GM12878 (cell line): ENCODE measurements at regions not wholly inside any gene's neighbourhood (a gene's known extent, or its start where the extent isn't known, plus 50 kb on each side); places are given as distances from the start of the nearest gene placed in this dataset.

Source experiments
- ATAC-seq: fragments of 200-7000 bp; cut with Tn5 transposase; 3 replicates; pipeline ENCODE4 v1.9.1; 2020; ENCODE audit warnings: mild to moderate bottlenecking, moderate library complexity
- BruUV-seq: library from RNA; stranded (reverse); fragments of 400-500 nt; replicated peaks from 2 replicates; lab custom pipeline; 2021; lab: Mats Ljungman, UMichigan
- CTCF ChIA-PET: fragments of 300-600 bp; sonication (Branson Sonifier 250); formaldehyde crosslinking; extraction: SDS; loops from one replicate; lab custom pipeline; 2021; ENCODE audit warnings: inconsistent platforms; lab: Yijun Ruan, JAX
- POLR2A ChIA-PET: fragments of 350-600 bp; formaldehyde crosslinking; extraction: SDS; loops from one replicate; lab custom pipeline; 2021; ENCODE audit warnings: inconsistent platforms; lab: Charles Lee
- RAD21 ChIA-PET: fragments of 300-600 bp; sonication (Branson Sonifier 250); formaldehyde crosslinking; loops from one replicate; lab custom pipeline; 2023; ENCODE audit warnings: antibody characterized with exemption; ENCODE audit not compliant: unreplicated experiment; lab: Charles Lee
- SMC1A ChIA-PET: fragments of 300-600 bp; sonication (Branson Sonifier 250); formaldehyde crosslinking; loops from one replicate; lab custom pipeline; 2023; ENCODE audit not compliant: unreplicated experiment, uncharacterized antibody; lab: Charles Lee
- DNase-seq: peaks from one replicate; pipeline ENCODE4 v3.0.0-alpha.2; 2011; ENCODE audit warnings: low read depth, low spot score
- FAIRE-seq: peaks from 3 replicates; lab custom pipeline; 2011; peaks lifted over from hg19 to GRCh38; lab: Jason Lieb, UNC
- H2AFZ ChIP-seq: 2 replicates; pipeline ENCODE4 v1.6.0; 2011; ENCODE audit warnings: low read depth, low read length, control low read depth; ENCODE audit not compliant: control insufficient read depth
- H3K27ac ChIP-seq: 2 replicates; pipeline ENCODE4 v1.5.1; 2011; ENCODE audit warnings: control low read depth; ENCODE audit not compliant: control insufficient read depth, insufficient read depth
- H3K27me3 ChIP-seq, 2 experiments: replicated peaks in 1 of 2; 2 replicates each; pipeline versions ENCODE4 v1.6.0 to v1.6.1; 2011; ENCODE audit warnings: low read length in 1 of 2; ENCODE audit not compliant: control insufficient read depth in 2 of 2, insufficient read depth in 2 of 2
- H3K36me3 ChIP-seq, 2 experiments: 2 replicates each; pipeline ENCODE4 v1.5.1; 2011; ENCODE audit warnings: low read length in 1 of 2; ENCODE audit not compliant: control insufficient read depth in 2 of 2, insufficient read depth in 2 of 2
- H3K4me1 ChIP-seq: 2 replicates; pipeline ENCODE4 v1.6.1; 2011; ENCODE audit warnings: mild to moderate bottlenecking, low read length, moderate library complexity, mixed read lengths; ENCODE audit not compliant: control insufficient read depth, insufficient read depth
- H3K4me2 ChIP-seq: 2 replicates; pipeline ENCODE4 v1.6.0; 2011; ENCODE audit warnings: control low read depth; ENCODE audit not compliant: control insufficient read depth, insufficient read depth
- H3K4me3 ChIP-seq: fragments of 200-600 bp; sonication (generic); 2 replicates; pipeline ENCODE4 v1.5.1; 2016
- H3K79me2 ChIP-seq: 2 replicates; pipeline ENCODE4 v1.6.0; 2011; ENCODE audit warnings: low read length; ENCODE audit not compliant: control insufficient read depth, insufficient read depth
- H3K9ac ChIP-seq: 2 replicates; pipeline ENCODE4 v1.8.0; 2011; ENCODE audit warnings: low read length, control low read depth, mixed read lengths; ENCODE audit not compliant: control insufficient read depth, insufficient read depth
- H3K9me3 ChIP-seq: replicated peaks from 3 replicates; pipeline ENCODE4 v1.5.1; 2011; ENCODE audit warnings: mild to moderate bottlenecking, low read length; ENCODE audit not compliant: control insufficient read depth, insufficient read depth
- H4K20me1 ChIP-seq: 2 replicates; pipeline ENCODE4 v1.6.0; 2011; ENCODE audit not compliant: control insufficient read depth, insufficient read depth
- BRCA1 ChIP-seq: IDR thresholded peaks from 2 replicates; pipeline ENCODE4 v1.6.1; 2011; ENCODE audit warnings: low read depth, low read length, improper control_type of control experiment
- CHD4 ChIP-seq: fragments of 200-600 bp; sonication (generic); IDR thresholded peaks from 2 replicates; pipeline ENCODE4 v1.6.1; 2016; ENCODE audit warnings: mild to moderate bottlenecking
- HDAC6 ChIP-seq: fragments of 200-600 bp; sonication (generic); IDR thresholded peaks from one replicate; pipeline ENCODE4 v1.8.0; 2017; ENCODE audit warnings: antibody characterized with exemption; ENCODE audit not compliant: unreplicated experiment
- JUNB ChIP-seq: IDR thresholded peaks from 2 replicates; pipeline ENCODE4 v1.6.1; 2016; ENCODE audit warnings: antibody characterized with exemption, mild to moderate bottlenecking
- RUNX3 ChIP-seq: IDR thresholded peaks from 2 replicates; pipeline ENCODE4 v1.6.1; 2012; ENCODE audit warnings: low read length, inconsistent platforms
- TBL1XR1 ChIP-seq: IDR thresholded peaks from 2 replicates; pipeline ENCODE4 v1.6.1; 2012; ENCODE audit warnings: low read depth, low read length, improper control_type of control experiment
- ZSCAN29 ChIP-seq: fragments of 450-650 bp; IDR thresholded peaks from 2 replicates; pipeline ENCODE4 v1.6.1; 2017; ENCODE audit warnings: mild to moderate bottlenecking, moderate library complexity
- WGBS: methylation state at CpG from one replicate; pipeline ENCODE4 v1.1.6; 2016; ENCODE audit warnings: low lambda C conversion rate; ENCODE audit not compliant: insufficient replicate concordance, insufficient coverage; ENCODE audit errors: missing lambda C conversion rate; 5-methylcytosine and 5-hydroxymethylcytosine counted together
- in situ Hi-C: fragments of 300-500 bp; cut with MboI; formaldehyde crosslinking; loops from 9 replicates; pipeline ENCODE4 v1.14.3; 2018; ENCODE audit warnings: mixed read lengths
- intact Hi-C: fragments of 100-400 bp; cut with micrococcal nuclease; formaldehyde crosslinking; loops from one replicate; pipeline ENCODE4 v1.14.2; 2022; ENCODE audit not compliant: unreplicated experiment
- TF ChIP-seq, protein P1 (sequence below): fragments of 450-650 bp; IDR thresholded peaks from 2 replicates; pipeline ENCODE4 v1.6.1; 2018; ENCODE audit warnings: borderline replicate concordance, mild to moderate bottlenecking; ENCODE audit not compliant: partially characterized antibody

DNA sequence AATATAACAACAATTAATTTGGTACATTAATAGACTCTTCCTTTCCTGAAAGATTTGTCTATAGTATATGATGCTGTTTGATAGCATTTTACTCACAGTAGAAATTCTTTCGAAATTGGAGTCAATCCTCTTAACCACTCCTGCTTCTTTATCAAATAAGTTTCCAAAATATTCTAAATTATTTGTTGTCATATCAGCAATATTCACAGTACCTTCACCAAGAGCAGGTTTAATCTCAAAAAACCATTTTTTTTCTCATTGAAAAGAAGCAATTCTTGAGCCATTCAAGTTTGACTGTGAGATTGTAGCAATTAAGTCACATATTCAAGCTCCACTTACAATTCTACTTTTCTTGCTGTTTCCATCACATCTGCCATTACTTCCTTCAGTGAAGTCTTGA lies 83.5 kb upstream of the PRR16 start:
- no peak for FAIRE-seq
- TF ChIP-seq, protein P1, sequence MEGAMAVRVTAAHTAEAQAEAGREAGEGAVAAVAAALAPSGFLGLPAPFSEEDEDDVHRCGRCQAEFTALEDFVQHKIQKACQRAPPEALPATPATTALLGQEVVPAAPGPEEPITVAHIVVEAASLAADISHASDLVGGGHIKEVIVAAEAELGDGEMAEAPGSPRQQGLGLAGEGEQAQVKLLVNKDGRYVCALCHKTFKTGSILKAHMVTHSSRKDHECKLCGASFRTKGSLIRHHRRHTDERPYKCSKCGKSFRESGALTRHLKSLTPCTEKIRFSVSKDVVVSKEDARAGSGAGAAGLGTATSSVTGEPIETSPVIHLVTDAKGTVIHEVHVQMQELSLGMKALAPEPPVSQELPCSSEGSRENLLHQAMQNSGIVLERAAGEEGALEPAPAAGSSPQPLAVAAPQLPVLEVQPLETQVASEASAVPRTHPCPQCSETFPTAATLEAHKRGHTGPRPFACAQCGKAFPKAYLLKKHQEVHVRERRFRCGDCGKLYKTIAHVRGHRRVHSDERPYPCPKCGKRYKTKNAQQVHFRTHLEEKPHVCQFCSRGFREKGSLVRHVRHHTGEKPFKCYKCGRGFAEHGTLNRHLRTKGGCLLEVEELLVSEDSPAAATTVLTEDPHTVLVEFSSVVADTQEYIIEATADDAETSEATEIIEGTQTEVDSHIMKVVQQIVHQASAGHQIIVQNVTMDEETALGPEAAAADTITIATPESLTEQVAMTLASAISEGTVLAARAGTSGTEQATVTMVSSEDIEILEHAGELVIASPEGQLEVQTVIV: no peak
- no peak for TF ChIP-seq CHD4
- TF ChIP-seq RUNX3: no peak
- no peak for TF ChIP-seq JUNB
- no peak for TF ChIP-seq TBL1XR1
- TF ChIP-seq BRCA1: no peak
- in situ Hi-C loops: no loop called here

DNA sequence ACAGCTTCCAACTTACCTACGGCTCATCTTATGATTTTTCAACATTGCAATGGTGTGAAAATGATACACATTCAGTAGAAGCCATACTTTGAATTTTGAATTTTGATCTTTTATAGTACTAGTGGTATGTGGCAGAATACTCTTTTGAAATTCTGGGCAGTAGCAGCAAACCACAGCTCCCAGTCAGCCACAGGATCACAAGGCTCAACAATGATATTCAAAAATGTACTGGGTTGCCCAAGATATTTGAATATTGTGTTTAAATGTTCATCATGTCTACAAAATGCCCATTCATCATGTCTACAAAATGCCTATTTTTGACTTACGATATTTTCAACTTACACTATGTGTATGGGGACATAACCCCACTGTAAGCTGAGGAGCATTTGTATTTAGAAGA lies 81.3 kb upstream of the PRR16 start:
- ChIA-PET SMC1A (no interaction called here), RAD21 (interaction anchor here (0.5 kb wide), 1 partner anchor 994 kb away, joined by 3 read pairs; no protein-coding TSS in a partner anchor), CTCF (no interaction called here), POLR2A (no interaction called here)
- Histone ChIP-seq H3K9ac (no peak overlapping the region), H3K4me1 (no peaks in the 10 kb centered on the region), H3K27ac (no peak overlapping the region), H3K9me3 (no peaks in the 10 kb centered on the region), H3K36me3 (no peaks in the 10 kb centered on the region), H3K4me2 (no peak overlapping the region), H4K20me1 (no peaks in the 10 kb centered on the region), H3K27me3 (no peaks in the 10 kb centered on the region), H3K79me2 (no peaks in the 10 kb centered on the region), H2AFZ (no peak overlapping the region), H3K4me3 (no peak overlapping the region)
- BruUV-seq: no TSS peak
- no peak for TF ChIP-seq HDAC6
- no peak for TF ChIP-seq ZSCAN29
- in situ Hi-C loops: no loop called here
- no peak for FAIRE-seq
- no peak for DNase-seq
- ATAC-seq: no peak
- intact Hi-C loops: no loop called here
- WGBS: 44% methylated on average over 2 of the region's 2 CpGs

More for the DNA sequence above, 83.5 kb upstream of the PRR16 start:
- H2AFZ ChIP-seq: no peak overlapping the region
- no peaks in the 10 kb centered on the region for H3K9me3 ChIP-seq
- ChIA-PET RAD21 (no interaction called here), POLR2A (no interaction called here), SMC1A (no interaction called here), CTCF (no interaction called here)
- BruUV-seq: no TSS peak
- no peaks in the 10 kb centered on the region for H3K79me2 ChIP-seq
- H4K20me1 ChIP-seq: no peaks in the 10 kb centered on the region
- no peak overlapping the region for H3K9ac ChIP-seq
- intact Hi-C loops: no loop called here
- no peaks in the 10 kb centered on the region for H3K36me3 ChIP-seq
- H3K27me3 ChIP-seq: no peaks in the 10 kb centered on the region
- H3K4me3 ChIP-seq: no peak overlapping the region
- no peak overlapping the region for H3K27ac ChIP-seq
- H3K4me2 ChIP-seq: no peak overlapping the region
- ATAC-seq: no peak
- H3K4me1 ChIP-seq: no peaks in the 10 kb centered on the region
- 0% methylated on average over 1 of the region's 1 CpG for WGBS
- DNase-seq: no peak
